Kidney epithelial cell (primary cell): ENCODE measurements at regions not wholly inside any gene's neighbourhood (a gene's known extent, or its start where the extent isn't known, plus 50 kb on each side); places are given as distances from the start of the nearest gene placed in this dataset.

Experiments used
- DNase-seq: peaks from one replicate; pipeline ENCODE4 v3.0.0-alpha.2; 2010; ENCODE audit warnings: low read depth
- H3K27me3 ChIP-seq: 2 replicates; pipeline ENCODE4 v1.6.0; 2011; ENCODE audit warnings: low read length; ENCODE audit not compliant: control insufficient read depth, insufficient read depth
- H3K36me3 ChIP-seq: 2 replicates; pipeline ENCODE4 v1.5.1; 2011; ENCODE audit warnings: low read length; ENCODE audit not compliant: control insufficient read depth, insufficient read depth
- H3K4me3 ChIP-seq: 2 replicates; pipeline ENCODE4 v1.5.1; 2011; ENCODE audit warnings: low read depth, mild to moderate bottlenecking, control low read depth, low read length
- TF ChIP-seq, protein P1 (sequence below): IDR thresholded peaks from 2 replicates; pipeline ENCODE4 v1.5.1; 2011; ENCODE audit warnings: mild to moderate bottlenecking, moderate library complexity, low read length, control low read depth, inconsistent platforms; ENCODE audit not compliant: insufficient read depth, poor library complexity, severe bottlenecking

DNA sequence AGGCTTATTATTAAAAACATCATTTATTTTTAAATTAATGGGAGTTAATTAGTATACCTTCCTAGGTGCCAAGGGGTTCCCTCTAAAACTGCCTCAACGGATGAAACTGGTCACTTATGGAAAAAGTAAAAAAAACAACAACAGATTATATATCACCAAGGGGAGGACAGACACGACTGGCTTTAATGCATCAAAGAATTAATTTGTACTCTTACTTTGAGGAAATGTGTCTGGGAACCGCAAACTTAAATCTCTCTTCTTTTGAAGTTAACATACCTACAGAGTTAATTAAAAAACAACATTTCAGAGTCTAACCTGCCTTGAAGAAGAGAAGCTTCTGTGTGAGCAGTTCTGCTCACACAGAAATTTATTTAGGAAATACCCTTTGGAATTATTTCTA lies 354.6 kb downstream of the LRRC70 start:
- H3K36me3 ChIP-seq, result no peaks in the 10 kb centered on the region

DNA sequence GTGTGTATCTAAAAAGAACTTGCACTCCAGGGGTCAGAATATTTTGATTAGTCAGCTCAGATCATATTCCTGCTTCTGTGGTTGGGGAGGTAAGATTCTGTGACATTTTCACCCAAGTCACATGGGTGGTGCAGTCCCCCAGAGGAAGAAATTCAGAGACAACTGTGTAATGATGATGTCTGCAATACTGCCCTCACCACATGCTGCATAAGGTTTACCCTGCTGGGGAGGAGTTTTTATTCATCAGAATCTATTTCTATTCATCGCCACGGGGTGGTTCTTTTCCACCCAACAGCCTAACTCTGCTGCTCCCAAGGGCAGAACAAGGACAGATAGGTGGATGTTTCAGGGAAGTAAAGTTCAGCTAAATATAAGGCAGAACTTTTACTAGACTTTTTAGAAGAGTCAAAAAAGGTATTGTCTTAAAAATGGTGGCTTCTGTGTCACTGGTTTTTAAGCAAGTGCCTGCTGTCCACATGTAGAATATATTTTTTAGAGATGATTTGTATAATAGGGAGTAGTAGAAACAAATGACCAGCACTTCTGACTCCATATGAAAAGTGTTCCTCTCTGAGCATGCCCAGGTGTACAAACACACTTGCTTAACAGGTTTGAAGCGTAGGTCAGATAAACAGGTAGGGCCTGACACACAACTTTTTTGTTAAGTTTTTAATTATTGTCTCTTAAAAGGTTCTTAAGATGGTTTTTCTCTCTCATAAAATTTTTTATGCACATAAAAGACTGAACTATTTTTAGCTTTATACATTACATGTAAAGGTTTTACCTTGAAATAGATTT lies 352.7 kb downstream of the LRRC70 start:
- Histone ChIP-seq H3K36me3 (no peaks in the 10 kb centered on the region), H3K4me3 (no peak overlapping the region), H3K27me3 (no peaks in the 10 kb centered on the region)
- DNase-seq, result no peak
- TF ChIP-seq, protein P1, sequence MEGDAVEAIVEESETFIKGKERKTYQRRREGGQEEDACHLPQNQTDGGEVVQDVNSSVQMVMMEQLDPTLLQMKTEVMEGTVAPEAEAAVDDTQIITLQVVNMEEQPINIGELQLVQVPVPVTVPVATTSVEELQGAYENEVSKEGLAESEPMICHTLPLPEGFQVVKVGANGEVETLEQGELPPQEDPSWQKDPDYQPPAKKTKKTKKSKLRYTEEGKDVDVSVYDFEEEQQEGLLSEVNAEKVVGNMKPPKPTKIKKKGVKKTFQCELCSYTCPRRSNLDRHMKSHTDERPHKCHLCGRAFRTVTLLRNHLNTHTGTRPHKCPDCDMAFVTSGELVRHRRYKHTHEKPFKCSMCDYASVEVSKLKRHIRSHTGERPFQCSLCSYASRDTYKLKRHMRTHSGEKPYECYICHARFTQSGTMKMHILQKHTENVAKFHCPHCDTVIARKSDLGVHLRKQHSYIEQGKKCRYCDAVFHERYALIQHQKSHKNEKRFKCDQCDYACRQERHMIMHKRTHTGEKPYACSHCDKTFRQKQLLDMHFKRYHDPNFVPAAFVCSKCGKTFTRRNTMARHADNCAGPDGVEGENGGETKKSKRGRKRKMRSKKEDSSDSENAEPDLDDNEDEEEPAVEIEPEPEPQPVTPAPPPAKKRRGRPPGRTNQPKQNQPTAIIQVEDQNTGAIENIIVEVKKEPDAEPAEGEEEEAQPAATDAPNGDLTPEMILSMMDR, result no peak

More for the DNA sequence above, 354.6 kb downstream of the LRRC70 start:
- H3K4me3 ChIP-seq, result no peak overlapping the region
- DNase-seq, result no peak
- H3K27me3 ChIP-seq, result no peaks in the 10 kb centered on the region
- TF ChIP-seq, protein P1, result no peak

DNA sequence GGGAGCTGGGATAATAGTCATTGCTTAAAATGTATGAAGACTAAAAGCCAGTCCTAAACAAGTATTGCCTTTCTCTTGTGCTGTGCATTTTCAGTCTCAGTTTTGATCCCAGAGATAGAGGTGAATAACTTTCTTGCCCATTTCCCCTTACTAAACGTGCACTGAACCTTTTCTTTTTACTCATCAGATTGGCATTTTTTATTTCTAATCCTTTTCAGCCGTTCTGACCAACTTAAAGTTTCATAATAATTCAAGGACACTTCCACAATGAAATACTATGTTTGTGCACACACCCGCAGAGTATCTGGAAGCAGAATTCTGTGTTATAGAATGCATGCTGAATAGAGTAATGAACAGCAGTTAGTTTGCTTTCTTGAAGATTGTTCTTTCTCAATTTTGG lies 343.6 kb downstream of the LRRC70 start:
- no peak for DNase-seq
- TF ChIP-seq, protein P1, result no peak
- Histone ChIP-seq H3K4me3 (no peak overlapping the region), H3K36me3 (no peaks in the 10 kb centered on the region), H3K27me3 (no peaks in the 10 kb centered on the region)

DNA sequence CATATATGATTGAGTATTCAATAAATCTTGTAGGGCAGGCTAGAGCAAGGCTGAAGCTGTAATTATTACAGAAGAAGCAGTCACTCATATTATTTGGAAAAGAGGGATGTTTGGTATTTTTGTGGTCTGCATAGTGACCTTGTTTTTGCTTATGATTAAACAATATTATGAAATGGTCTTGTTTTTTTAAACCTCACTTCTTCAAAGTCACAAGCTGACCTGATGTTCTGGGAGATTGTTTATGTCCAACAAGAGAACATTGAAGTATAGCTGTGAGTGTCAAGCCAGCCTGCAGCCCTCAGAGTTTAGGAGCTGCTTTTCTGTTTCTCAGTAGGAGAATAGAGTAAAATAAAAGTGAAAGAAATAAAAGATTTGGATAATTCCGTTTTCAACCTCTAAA lies 342.2 kb downstream of the LRRC70 start:
- TF ChIP-seq, protein P1, result no peak
- Histone ChIP-seq H3K27me3 (no peaks in the 10 kb centered on the region), H3K4me3 (no peak overlapping the region), H3K36me3 (no peaks in the 10 kb centered on the region)
- DNase-seq, result no peak

DNA sequence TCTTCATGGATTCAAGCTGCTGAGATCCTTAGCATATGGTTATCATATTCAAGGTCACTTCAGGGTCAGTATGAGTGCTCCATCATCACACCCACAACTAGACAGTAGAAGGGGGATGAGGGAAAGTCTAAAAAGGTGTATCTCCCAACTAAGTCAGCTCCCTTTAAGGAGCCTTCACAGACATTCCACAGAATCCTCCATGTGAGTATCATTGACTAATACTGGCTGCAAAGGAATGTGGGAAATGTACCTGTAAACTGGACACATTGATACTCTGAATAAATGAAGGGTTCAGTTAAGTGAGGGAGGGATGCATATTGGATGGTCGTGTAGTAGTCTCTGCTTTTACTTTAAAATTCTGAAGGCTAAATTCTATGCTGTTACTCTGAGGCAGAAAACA lies 330.7 kb downstream of the LRRC70 start:
- H3K36me3 ChIP-seq, result no peaks in the 10 kb centered on the region
- H3K27me3 ChIP-seq, result no peaks in the 10 kb centered on the region
- no peak overlapping the region for H3K4me3 ChIP-seq
- no peak for DNase-seq
- TF ChIP-seq, protein P1, result no peak

DNA sequence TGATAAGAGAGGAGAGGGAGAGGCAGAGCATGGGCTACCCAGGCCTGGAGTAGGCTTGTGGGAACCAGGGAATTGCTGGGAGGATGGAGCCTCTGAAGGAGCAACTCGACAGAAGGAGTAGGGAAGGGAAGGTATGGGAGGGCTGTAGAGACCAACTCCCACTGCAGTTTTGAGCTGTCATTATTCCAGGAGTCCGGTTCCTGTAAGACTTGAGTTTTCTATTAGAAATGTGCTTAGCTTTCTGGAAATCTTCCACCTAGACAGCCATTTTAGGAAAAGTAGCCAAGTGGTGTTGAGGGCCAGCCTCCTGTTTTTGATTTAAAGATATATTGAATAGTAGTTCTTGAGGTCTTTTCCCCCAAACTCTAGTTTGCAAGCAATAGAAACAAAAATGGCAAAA lies 323.5 kb downstream of the LRRC70 start:
- H3K36me3 ChIP-seq, result no peaks in the 10 kb centered on the region
- no peak overlapping the region for H3K4me3 ChIP-seq
- no peaks in the 10 kb centered on the region for H3K27me3 ChIP-seq
- no peak for DNase-seq
- TF ChIP-seq, protein P1, result no peak
